Thyroid gland (tissue), 4 donors: ENCODE measurements at regions not wholly inside any gene's neighbourhood (a gene's known extent, or its start where the extent isn't known, plus 50 kb on each side); places are given as distances from the start of the nearest gene placed in this dataset.

Experiments
- CTCF ChIP-seq, 6 experiments: fragments of 200-600 bp in 3 of 6; fragments of 450-650 bp in 3 of 6; sonication (generic) in 3 of 6; IDR thresholded peaks; one replicate each; pipeline ENCODE4 v1.5.1; 2016 to 2019; ENCODE audit warnings: antibody characterized with exemption in 6 of 6, mild to moderate bottlenecking in 2 of 6, inconsistent platforms in 1 of 6, moderate library complexity in 1 of 6
- POLR2A ChIP-seq, 2 donors: fragments of 450-650 bp; IDR thresholded peaks; one replicate each; pipeline ENCODE4 v1.6.1; 2017; ENCODE audit warnings: antibody characterized with exemption in 2 of 2, mild to moderate bottlenecking in 2 of 2, moderate library complexity in 1 of 2

- TF ChIP-seq CTCF (IDR thresholded peaks at IDR 0.05) (no peak), POLR2A (IDR thresholded peaks at IDR 0.05) (no peak)
Observed at GRCh38 chr4:62471021-62471420, 1270.9 kb downstream of the ADGRL3 start.
